Upper lobe of right lung (tissue), 1 donor: ENCODE measurements at regions not wholly inside any gene's neighbourhood (a gene's known extent, or its start where the extent isn't known, plus 50 kb on each side); places are given as distances from the start of the nearest gene placed in this dataset.

ENCODE experiments used
- ATAC-seq: fragments of 200-7000 bp; cut with Tn5 transposase; one replicate; pipeline ENCODE4 v1.9.1; 2020; ENCODE audit warnings: mild to moderate bottlenecking, moderate library complexity
- DNase-seq: peaks from one replicate; pipeline ENCODE4 v3.0.0-alpha.2; 2020
- H3K27ac ChIP-seq: fragments of 200-600 bp; one replicate; pipeline ENCODE4 v1.8.0; 2022
- H3K27me3 ChIP-seq: fragments of 200-600 bp; one replicate; pipeline ENCODE4 v1.8.0; 2022; ENCODE audit warnings: mild to moderate bottlenecking
- H3K36me3 ChIP-seq: fragments of 200-600 bp; one replicate; pipeline ENCODE4 v1.8.0; 2022
- H3K4me1 ChIP-seq: fragments of 200-600 bp; one replicate; pipeline ENCODE4 v1.8.0; 2022
- H3K4me3 ChIP-seq: fragments of 200-600 bp; one replicate; pipeline ENCODE4 v1.8.0; 2022; ENCODE audit warnings: mild to moderate bottlenecking
- H3K9me3 ChIP-seq: fragments of 200-600 bp; one replicate; pipeline ENCODE4 v1.8.0; 2022
- intact Hi-C: fragments of 100-400 bp; cut with DNase I; formaldehyde crosslinking; loops from one replicate; pipeline ENCODE4 v1.11.0; 2022
- TF ChIP-seq, protein P1 (sequence below): fragments of 200-600 bp; IDR thresholded peaks from one replicate; pipeline ENCODE4 v1.8.0; 2022; ENCODE audit warnings: antibody characterized with exemption
- donor health status: DM: no; HTN: yes; CAD: no; lungs with severe emphysema.

DNA sequence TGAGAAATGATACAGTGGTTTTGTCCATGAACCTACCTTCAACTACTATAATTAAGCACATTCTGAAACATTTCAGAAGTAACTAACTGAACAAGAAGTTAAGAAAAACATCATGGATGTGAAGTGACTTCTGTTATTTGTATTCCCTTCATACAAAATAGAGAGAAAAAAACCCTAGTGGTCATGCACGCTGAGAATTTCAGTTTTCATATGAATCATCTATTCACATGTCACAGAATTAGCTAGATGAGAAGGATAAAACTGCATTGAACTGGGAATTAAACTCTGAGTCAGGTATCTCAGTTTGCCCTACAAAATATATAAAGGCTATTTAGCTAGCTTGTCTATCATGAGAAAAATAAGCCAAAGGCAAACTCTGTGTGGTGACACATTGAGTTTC is 451.8 kb upstream of the FTMT start:
- H3K36me3 ChIP-seq, result no peaks in the 10 kb centered on the region
- intact Hi-C loops, result no loop called here
- TF ChIP-seq, protein P1, sequence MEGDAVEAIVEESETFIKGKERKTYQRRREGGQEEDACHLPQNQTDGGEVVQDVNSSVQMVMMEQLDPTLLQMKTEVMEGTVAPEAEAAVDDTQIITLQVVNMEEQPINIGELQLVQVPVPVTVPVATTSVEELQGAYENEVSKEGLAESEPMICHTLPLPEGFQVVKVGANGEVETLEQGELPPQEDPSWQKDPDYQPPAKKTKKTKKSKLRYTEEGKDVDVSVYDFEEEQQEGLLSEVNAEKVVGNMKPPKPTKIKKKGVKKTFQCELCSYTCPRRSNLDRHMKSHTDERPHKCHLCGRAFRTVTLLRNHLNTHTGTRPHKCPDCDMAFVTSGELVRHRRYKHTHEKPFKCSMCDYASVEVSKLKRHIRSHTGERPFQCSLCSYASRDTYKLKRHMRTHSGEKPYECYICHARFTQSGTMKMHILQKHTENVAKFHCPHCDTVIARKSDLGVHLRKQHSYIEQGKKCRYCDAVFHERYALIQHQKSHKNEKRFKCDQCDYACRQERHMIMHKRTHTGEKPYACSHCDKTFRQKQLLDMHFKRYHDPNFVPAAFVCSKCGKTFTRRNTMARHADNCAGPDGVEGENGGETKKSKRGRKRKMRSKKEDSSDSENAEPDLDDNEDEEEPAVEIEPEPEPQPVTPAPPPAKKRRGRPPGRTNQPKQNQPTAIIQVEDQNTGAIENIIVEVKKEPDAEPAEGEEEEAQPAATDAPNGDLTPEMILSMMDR, result no peak
- no peak overlapping the region for H3K27ac ChIP-seq
- H3K9me3 ChIP-seq, result no peaks in the 10 kb centered on the region
- no peaks in the 10 kb centered on the region for H3K4me1 ChIP-seq
- no peaks in the 10 kb centered on the region for H3K27me3 ChIP-seq
- ATAC-seq, result no peak
- no peak overlapping the region for H3K4me3 ChIP-seq
- DNase-seq, result no peak

DNA sequence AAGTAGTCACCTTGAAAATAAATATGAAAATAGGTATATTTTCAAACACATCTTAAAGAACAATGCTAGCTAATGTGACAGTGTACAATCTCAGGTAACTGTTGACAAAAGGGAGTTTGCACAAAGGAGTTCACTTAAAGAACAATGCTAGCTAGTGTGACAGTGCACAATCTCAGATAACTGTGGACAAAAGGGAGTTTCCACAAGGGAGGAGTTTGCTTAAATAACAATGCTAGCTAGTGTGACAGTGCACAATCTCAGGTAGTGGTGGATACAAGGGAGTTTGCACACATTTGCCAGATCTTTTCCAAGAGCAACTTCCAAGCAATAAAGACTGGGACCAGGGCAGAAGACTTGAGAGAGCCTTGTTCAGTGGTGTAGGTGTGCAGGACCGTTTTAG is 442.9 kb upstream of the FTMT start:
- intact Hi-C loops, result no loop called here
- Histone ChIP-seq H3K9me3 (no peaks in the 10 kb centered on the region), H3K4me1 (no peaks in the 10 kb centered on the region), H3K36me3 (no peaks in the 10 kb centered on the region), H3K27ac (no peak overlapping the region), H3K4me3 (no peak overlapping the region), H3K27me3 (no peaks in the 10 kb centered on the region)
- DNase-seq (no peak), ATAC-seq (no peak)
- TF ChIP-seq, protein P1, result no peak

GRCh38 chr5:121415270-121415669 is 436.4 kb upstream of the FTMT start:
- intact Hi-C loops, result no loop called here
- H3K4me1 ChIP-seq, result no peaks in the 10 kb centered on the region
- H3K36me3 ChIP-seq, result no peaks in the 10 kb centered on the region
- TF ChIP-seq, protein P1, result no peak
- H3K27me3 ChIP-seq, result no peaks in the 10 kb centered on the region
- DNase-seq (no peak), ATAC-seq (no peak)
- H3K27ac ChIP-seq, result no peak overlapping the region
- no peaks in the 10 kb centered on the region for H3K9me3 ChIP-seq
- no peak overlapping the region for H3K4me3 ChIP-seq

- TF ChIP-seq, protein P1, result no peak
- ATAC-seq, result no peak
- Histone ChIP-seq H3K27ac (no peak overlapping the region), H3K4me3 (no peak overlapping the region), H3K36me3 (no peaks in the 10 kb centered on the region), H3K27me3 (no peaks in the 10 kb centered on the region), H3K9me3 (no peaks in the 10 kb centered on the region), H3K4me1 (no peaks in the 10 kb centered on the region)
- intact Hi-C loops, result no loop called here
- no peak for DNase-seq
Measured at GRCh38 chr5:121421646-121422045, 430.0 kb upstream of the FTMT start.

- TF ChIP-seq, protein P1, result no peak
- Histone ChIP-seq H3K4me1 (no peaks in the 10 kb centered on the region), H3K9me3 (no peaks in the 10 kb centered on the region), H3K27me3 (no peaks in the 10 kb centered on the region), H3K36me3 (no peaks in the 10 kb centered on the region), H3K4me3 (no peak overlapping the region), H3K27ac (no peak overlapping the region)
- no peak for ATAC-seq
- intact Hi-C loops, result no loop called here
- DNase-seq, result no peak
Measured at GRCh38 chr5:121424976-121425375, 426.7 kb upstream of the FTMT start.

DNA sequence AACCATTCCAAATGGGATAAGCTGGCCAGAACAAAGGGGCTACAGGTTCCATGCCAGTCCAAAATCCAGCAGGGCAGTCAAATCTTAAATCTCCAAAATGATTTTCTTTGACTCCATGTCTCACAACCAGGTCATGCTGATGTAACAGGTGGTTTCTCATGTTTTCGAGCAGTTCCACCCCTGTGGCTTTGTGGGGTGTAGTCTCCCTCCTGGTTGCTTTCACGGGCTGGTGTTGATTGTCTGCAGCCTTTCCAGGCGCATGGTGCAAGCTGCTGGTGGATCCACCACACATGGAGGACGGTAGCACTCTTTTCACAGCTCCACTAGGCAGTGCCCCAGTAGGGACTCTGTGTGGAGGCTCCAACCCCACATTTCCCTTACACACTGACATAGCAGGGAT is 425.5 kb upstream of the FTMT start:
- intact Hi-C loops, result no loop called here
- Histone ChIP-seq H3K27ac (no peak overlapping the region), H3K9me3 (no peaks in the 10 kb centered on the region), H3K4me3 (no peak overlapping the region), H3K4me1 (no peaks in the 10 kb centered on the region), H3K27me3 (no peaks in the 10 kb centered on the region), H3K36me3 (no peaks in the 10 kb centered on the region)
- ATAC-seq, result no peak
- no peak for DNase-seq
- TF ChIP-seq, protein P1, result no peak
